Activated T-cell treated with anti-CD3 and anti-CD28 coated beads, Interleukin-2, amount 50 U/mL, for 4 hours (primary cell): ENCODE measurements at regions not wholly inside any gene's neighbourhood (a gene's known extent, or its start where the extent isn't known, plus 50 kb on each side); places are given as distances from the start of the nearest gene placed in this dataset.
"Not testable (repeated sequence)": the region's sequence is repeated elsewhere in the genome, so short reads cannot be mapped to it uniquely, and the experiment has no call there.

Experiments
- ATAC-seq, 2 donors: fragments of 200-7000 bp; cut with Tn5 transposase; one replicate each; pipeline ENCODE4 v1.10.0; 2021
- DNase-seq: peaks from one replicate; pipeline ENCODE4 v3.0.0-alpha.2; 2020
- H3K27me3 Mint-ChIP-seq: one replicate; pipeline ENCODE4 v1.8.0; 2021; ENCODE audit warnings: low read depth, mixed read lengths
- H3K36me3 Mint-ChIP-seq: one replicate; pipeline ENCODE4 v1.8.0; 2022; ENCODE audit warnings: mixed read lengths; ENCODE audit not compliant: insufficient read depth
- H3K4me1 Mint-ChIP-seq: one replicate; pipeline ENCODE4 v1.8.0; 2021; ENCODE audit warnings: low read depth, mixed read lengths
- H3K4me3 Mint-ChIP-seq: one replicate; pipeline ENCODE4 v1.8.0; 2021; ENCODE audit warnings: mild to moderate bottlenecking, moderate library complexity, mixed read lengths
- H3K9me3 Mint-ChIP-seq: one replicate; pipeline ENCODE4 v1.8.0; 2021; ENCODE audit warnings: mixed read lengths

GRCh38 chr22:45088576-45088975 is 75.1 kb upstream of the NUP50 start:
- DNase-seq (no peak), ATAC-seq (no peak)
- Mint-ChIP-seq H3K4me1 (no peaks in the 10 kb centered on the region), H3K36me3 (no peaks in the 10 kb centered on the region), H3K27me3 (peaks cover 19% of the 10 kb centered on the region), H3K4me3 (no peak overlapping the region), H3K9me3 (no peaks in the 10 kb centered on the region)

GRCh38 chr22:45090497-45090910 is 73.2 kb upstream of the NUP50 start:
- DNase-seq (no peak), ATAC-seq (no peak)
- H3K4me1 Mint-ChIP-seq: no peaks in the 10 kb centered on the region
- H3K4me3 Mint-ChIP-seq: no peak overlapping the region
- H3K27me3 Mint-ChIP-seq: peaks cover 25% of the 10 kb centered on the region
- no peaks in the 10 kb centered on the region for H3K9me3 Mint-ChIP-seq
- no peaks in the 10 kb centered on the region for H3K36me3 Mint-ChIP-seq

- no peak for DNase-seq
- Mint-ChIP-seq H3K9me3 (no peaks in the 10 kb centered on the region), H3K4me3 (no peak overlapping the region), H3K4me1 (no peaks in the 10 kb centered on the region), H3K36me3 (no peaks in the 10 kb centered on the region), H3K27me3 (peaks cover 30% of the 10 kb centered on the region)
- no peak for ATAC-seq
Observed at GRCh38 chr22:45091254-45091854, 72.4 kb upstream of the NUP50 start.

GRCh38 chr22:45091875-45092274 is 71.8 kb upstream of the NUP50 start:
- H3K36me3 Mint-ChIP-seq, DNase-seq, H3K9me3 Mint-ChIP-seq, ATAC-seq, H3K4me1 Mint-ChIP-seq, H3K4me3 Mint-ChIP-seq: not testable (repeated sequence)
- peaks cover 34% of the 10 kb centered on the region for H3K27me3 Mint-ChIP-seq

GRCh38 chr22:45092644-45093043 is 71.1 kb upstream of the NUP50 start:
- no peaks in the 10 kb centered on the region for H3K36me3 Mint-ChIP-seq
- no peak overlapping the region for H3K4me3 Mint-ChIP-seq
- DNase-seq: no peak
- H3K4me1 Mint-ChIP-seq: no peaks in the 10 kb centered on the region
- ATAC-seq: no peak
- no peaks in the 10 kb centered on the region for H3K9me3 Mint-ChIP-seq
- H3K27me3 Mint-ChIP-seq: peaks cover 37% of the 10 kb centered on the region

GRCh38 chr22:45093609-45094008 is 70.1 kb upstream of the NUP50 start:
- Mint-ChIP-seq H3K4me1 (no peaks in the 10 kb centered on the region), H3K36me3 (no peaks in the 10 kb centered on the region), H3K27me3 (peaks cover 41% of the 10 kb centered on the region), H3K4me3 (no peak overlapping the region), H3K9me3 (no peaks in the 10 kb centered on the region)
- DNase-seq (no peak), ATAC-seq (no peak)

- Mint-ChIP-seq H3K9me3 (no peaks in the 10 kb centered on the region), H3K27me3 (peaks cover 41% of the 10 kb centered on the region), H3K4me1 (no peaks in the 10 kb centered on the region), H3K36me3 (no peaks in the 10 kb centered on the region), H3K4me3 (no peak overlapping the region)
- no peak for ATAC-seq
- no peak for DNase-seq
Observed at GRCh38 chr22:45094081-45094720, 69.5 kb upstream of the NUP50 start.

GRCh38 chr22:45094825-45095224 is 68.9 kb upstream of the NUP50 start:
- no peak for DNase-seq
- Mint-ChIP-seq H3K4me1 (no peaks in the 10 kb centered on the region), H3K9me3 (no peaks in the 10 kb centered on the region), H3K27me3 (peaks cover 47% of the 10 kb centered on the region), H3K36me3 (no peaks in the 10 kb centered on the region), H3K4me3 (no peak overlapping the region)
- ATAC-seq: no peak

GRCh38 chr22:45096256-45096907 is 67.3 kb upstream of the NUP50 start:
- H3K9me3 Mint-ChIP-seq: no peaks in the 10 kb centered on the region
- H3K4me3 Mint-ChIP-seq: no peak overlapping the region
- H3K4me1 Mint-ChIP-seq: no peaks in the 10 kb centered on the region
- H3K27me3 Mint-ChIP-seq: peaks cover 51% of the 10 kb centered on the region
- peak; percentile 74 to 80 for ATAC-seq
- no peaks in the 10 kb centered on the region for H3K36me3 Mint-ChIP-seq
- peak; percentile 12 for DNase-seq

- Mint-ChIP-seq H3K27me3 (peaks cover 55% of the 10 kb centered on the region), H3K36me3 (no peaks in the 10 kb centered on the region), H3K4me3 (no peak overlapping the region), H3K4me1 (peaks cover 2% of the 10 kb centered on the region), H3K9me3 (no peaks in the 10 kb centered on the region)
- DNase-seq (no peak), ATAC-seq (no peak)
Observed at GRCh38 chr22:45097061-45097460, 66.7 kb upstream of the NUP50 start.

GRCh38 chr22:45098056-45098455 is 65.7 kb upstream of the NUP50 start:
- no peak for DNase-seq
- no peaks in the 10 kb centered on the region for H3K9me3 Mint-ChIP-seq
- ATAC-seq: peak; percentile 34 to 50
- H3K4me3 Mint-ChIP-seq: no peak overlapping the region
- H3K4me1 Mint-ChIP-seq: peaks cover 2% of the 10 kb centered on the region
- no peaks in the 10 kb centered on the region for H3K36me3 Mint-ChIP-seq
- peaks cover 60% of the 10 kb centered on the region for H3K27me3 Mint-ChIP-seq

GRCh38 chr22:45099961-45100360 is 63.8 kb upstream of the NUP50 start:
- H3K4me3 Mint-ChIP-seq: no peak overlapping the region
- H3K36me3 Mint-ChIP-seq: no peaks in the 10 kb centered on the region
- peaks cover 46% of the 10 kb centered on the region for H3K27me3 Mint-ChIP-seq
- DNase-seq (no peak), ATAC-seq (no peak)
- no peaks in the 10 kb centered on the region for H3K9me3 Mint-ChIP-seq
- peaks cover 2% of the 10 kb centered on the region for H3K4me1 Mint-ChIP-seq

- Mint-ChIP-seq H3K36me3 (no peaks in the 10 kb centered on the region), H3K9me3 (no peaks in the 10 kb centered on the region), H3K4me1 (peaks cover 2% of the 10 kb centered on the region), H3K27me3 (peaks cover 34% of the 10 kb centered on the region), H3K4me3 (no peak overlapping the region)
- DNase-seq (no peak), ATAC-seq (peak in 1 of 2 donors; percentile 50)
Observed at GRCh38 chr22:45101515-45102227, 62.1 kb upstream of the NUP50 start.

- Mint-ChIP-seq H3K4me1 (peaks cover 2% of the 10 kb centered on the region), H3K36me3 (no peaks in the 10 kb centered on the region), H3K9me3 (no peaks in the 10 kb centered on the region), H3K27me3 (peaks cover 29% of the 10 kb centered on the region), H3K4me3 (no peak overlapping the region)
- no peak for DNase-seq
- no peak for ATAC-seq
Observed at GRCh38 chr22:45102896-45103420, 60.8 kb upstream of the NUP50 start.
